ENCODE measurements at regions not wholly inside any gene's neighbourhood (a gene's known extent, or its start where the extent isn't known, plus 50 kb on each side); places are given as distances from the start of the nearest gene placed in this dataset.
"Not testable (repeated sequence)": the region's sequence is repeated elsewhere in the genome, so short reads cannot be mapped to it uniquely, and the experiment has no call there.

DNA sequence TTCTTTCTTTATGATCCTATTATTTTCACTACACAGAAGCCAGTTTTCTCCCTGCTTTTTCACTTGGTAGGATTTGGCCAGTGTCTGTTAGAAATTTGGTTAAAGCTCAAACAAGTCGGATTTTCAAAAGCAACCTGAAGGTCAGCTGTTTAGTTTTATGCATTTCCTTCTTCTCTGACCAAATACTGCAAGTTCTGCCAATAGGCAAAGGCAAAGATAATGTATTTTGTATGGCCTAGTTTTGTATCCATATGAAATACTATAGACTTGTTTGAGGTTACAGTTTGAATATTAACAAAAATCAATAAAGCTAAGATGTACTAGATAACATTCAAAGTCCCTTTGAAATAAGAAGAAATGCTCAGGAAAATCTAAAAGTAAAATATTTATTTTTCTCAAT is 439.4 kb downstream of the TRIML1 start:
- DNase-seq = no peak

DNA sequence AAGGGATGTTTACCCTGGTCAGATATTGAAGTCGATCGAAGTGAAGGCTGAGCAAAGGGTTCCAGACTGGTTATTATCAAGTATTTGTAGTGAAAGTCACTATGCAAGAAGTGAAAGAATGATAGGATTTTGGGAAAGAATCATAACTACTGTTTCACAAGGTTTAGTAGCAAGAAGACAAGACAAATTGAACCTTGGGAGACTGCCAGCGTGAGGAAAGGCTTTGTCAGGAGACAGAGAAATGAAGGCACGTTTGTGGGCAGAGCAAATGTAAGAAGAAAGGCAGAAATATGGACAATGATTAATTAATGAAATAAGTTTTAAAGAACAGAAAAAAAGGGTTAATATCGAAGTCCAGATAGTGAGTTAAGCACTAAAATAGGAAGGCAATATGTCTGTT is 456.8 kb downstream of the TRIML1 start:
- no peak for DNase-seq

DNA sequence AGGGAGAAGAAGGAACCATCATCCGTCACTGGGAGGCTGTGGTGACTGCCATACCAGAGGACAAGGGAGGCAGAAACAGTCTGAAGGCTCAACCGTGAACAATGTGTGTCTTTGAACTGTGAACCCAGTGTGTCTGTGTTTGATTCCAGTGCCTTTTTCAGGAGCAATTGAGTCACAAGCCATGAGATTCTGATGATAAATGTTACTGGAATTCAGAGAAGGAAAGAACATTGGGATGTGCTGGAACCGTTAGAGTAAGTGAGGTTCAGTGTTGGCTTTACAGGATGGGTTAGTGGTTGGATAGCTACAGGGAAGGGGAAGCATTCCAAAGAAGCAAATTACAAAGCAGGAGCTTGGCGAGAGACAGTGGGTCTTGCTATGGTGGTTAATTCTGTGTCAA is 464.4 kb downstream of the TRIML1 start:
- no peak for DNase-seq

DNA sequence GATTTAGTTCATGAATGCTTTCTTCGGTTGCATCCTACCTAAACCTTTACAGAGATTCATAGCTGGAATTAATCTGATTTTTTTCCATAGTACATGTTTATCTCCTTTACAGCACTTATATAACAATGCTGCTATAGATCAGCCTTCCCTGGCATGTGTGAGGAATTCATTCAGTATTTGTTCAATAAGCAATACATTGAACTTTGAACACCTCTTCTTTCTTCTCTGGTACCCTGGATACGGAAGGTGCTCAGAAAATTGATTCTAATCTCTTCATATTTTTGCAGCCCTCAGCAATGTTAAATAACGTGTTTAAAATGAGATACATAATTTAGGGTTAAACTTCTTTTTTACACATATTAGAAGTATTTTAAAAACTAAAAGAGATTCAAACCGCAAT is 467.4 kb downstream of the TRIML1 start:
- no peak for DNase-seq

- DNase-seq = no peak
Observed at GRCh38 chr4:188611143-188611542, 471.9 kb downstream of the TRIML1 start.

GRCh38 chr4:188612659-188613058 is 473.4 kb downstream of the TRIML1 start:
- DNase-seq = no peak

DNA sequence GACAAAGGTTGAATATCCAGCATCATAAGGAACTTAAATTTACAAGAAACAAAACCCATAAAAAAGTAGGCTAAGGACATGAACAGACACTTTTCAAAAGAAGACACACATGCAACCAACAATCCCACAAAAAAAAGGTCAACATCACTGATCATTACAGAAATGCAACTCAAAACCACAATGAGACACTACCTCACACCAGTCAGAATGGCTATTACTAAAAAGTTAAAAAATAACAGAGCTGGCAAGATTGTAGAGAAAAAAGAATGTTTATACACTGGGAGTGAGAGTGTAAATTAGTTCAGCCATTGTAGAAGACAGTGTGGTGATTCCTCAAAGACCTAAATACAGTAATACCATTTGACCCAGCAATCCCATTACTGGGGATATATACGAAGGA is 474.7 kb downstream of the TRIML1 start:
- no peak for DNase-seq

DNA sequence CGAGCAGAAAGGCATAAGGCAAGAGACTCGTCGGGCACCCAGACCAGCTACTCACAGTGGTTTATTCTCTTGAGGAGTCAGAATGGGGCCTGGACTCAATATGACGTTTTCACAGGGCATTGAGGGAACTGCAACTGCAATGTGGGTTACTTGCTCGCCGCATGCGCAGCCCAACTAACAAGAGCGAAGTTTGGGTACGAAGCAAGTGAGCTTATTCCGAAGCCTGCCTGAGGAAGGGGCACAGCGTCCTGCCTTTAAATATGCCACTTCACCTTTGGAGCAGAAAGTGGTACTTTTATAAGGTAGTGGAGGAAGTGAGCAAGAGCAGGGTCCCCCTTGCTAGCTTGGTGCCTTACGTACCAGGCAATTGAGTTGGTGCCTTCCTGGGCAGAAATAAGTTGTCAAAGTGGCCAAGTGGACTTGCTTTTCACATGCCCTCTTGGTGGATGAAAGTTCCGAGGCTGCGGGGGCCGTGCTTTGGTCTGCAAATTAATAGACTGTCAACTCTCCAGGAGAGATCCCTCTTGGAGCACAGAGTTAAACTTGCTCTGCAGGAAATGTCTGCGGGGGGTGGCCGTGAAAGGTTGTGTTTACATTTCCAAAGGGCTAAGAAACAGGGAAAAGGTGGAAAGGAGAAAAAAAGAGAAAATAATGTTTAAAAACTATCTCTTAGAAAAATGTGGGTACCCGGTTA is 480.4 kb downstream of the TRIML1 start:
- no peak for DNase-seq

- DNase-seq = no peak
Observed at GRCh38 chr4:188620608-188621007, 481.4 kb downstream of the TRIML1 start.

DNA sequence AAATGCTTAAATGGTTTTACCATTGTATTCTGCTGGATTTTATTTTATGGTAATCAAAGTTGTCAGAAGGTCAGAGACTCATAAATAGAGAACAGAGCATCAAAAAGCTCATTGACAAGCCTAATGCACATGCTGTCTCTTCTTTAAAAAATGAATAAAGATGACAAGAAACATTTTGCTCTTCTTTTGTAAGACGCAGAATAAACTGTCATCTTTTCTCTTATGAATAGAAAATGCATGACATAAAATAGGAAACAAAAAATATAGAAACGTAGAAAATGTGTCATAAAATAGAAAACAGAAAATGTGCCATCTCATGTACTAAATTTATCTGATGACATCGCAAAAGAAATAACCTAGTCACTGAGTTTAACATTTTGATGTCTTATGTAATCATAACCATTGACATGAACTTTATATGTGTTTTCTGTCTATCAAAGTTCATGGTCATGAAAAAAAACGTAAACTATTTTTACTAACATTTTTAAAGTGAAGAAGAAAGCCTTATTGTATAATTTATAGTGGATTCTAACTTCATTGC is 484.1 kb downstream of the TRIML1 start:
- no peak for DNase-seq

- no peak for DNase-seq
Observed at GRCh38 chr4:188624370-188624769, 485.1 kb downstream of the TRIML1 start.

DNA sequence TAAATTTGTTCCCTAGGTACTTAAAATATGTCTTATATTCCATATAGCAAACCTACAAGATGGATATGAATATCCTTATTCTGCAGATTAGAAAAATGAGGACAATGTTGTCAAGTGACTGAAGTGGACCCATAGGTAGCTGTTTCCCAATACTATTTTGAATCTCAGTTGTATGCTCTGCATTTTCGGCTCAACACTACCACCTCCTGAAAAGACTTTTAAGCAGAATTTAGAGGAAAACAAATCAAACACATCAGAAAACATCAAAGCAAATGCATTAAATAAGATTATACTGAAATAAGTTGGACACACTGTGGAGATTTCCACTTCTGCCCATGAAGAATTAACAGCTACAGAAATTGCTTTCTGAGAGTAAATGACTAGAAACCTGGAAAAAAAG is 488.7 kb downstream of the TRIML1 start:
- DNase-seq = no peak

DNA sequence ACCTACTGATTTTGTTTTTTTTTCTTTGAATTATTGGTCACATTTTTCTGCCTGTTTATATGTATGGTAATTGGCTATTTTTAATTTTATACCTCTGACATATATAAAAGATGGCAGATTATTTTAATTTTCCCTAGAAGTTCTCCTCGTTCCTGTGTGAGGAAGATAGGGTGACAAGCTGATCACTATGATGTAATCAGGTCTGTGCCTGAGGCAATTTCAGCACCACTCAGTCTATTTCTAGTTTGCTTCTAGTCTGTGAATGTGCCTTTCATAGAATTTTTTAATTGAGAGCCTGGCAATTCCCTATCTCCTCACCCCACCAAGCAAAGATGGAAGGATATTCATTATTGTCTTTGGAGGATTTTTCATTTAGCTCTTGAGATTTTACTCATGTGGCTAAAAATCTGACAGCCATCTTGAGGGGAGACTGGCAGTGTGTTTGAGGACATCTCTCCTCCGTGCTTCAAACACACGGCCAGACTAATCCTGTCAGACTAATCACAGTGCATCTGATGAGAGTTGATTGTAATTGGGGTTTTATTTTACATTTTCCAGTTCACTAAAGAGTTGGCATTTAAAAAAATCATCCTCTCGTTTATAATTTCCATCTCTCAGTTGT is 500.3 kb downstream of the TRIML1 start:
- no peak for DNase-seq

DNA sequence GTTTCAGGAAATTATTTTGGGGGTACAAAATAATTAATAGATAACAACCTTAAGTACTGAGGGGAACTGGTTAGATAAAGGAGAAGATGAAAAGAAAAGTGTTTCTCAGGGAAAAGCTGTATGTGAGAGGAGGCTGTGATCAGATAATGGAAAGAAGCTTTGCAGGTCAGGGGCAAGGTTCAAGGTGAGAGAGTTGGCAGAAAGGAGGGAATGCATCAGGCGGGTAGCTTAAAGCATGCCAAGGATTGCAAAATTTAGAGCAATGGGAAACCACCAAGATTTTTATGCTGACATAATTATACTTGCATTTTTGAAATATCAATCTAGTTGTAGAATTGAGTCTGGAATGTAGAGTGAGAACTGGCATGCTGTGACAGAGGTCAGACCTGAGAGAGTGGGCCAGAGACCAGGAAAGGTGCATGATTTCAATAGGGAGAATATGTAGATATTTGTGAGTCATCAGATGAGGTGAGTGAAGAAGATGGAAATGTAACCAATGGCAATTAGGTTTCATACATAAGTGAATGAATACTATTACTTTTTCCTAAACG is 508.7 kb downstream of the TRIML1 start:
- DNase-seq = no peak

GRCh38 chr4:188649635-188650034 is 510.4 kb downstream of the TRIML1 start:
- no peak for DNase-seq

- no peak for DNase-seq
Observed at GRCh38 chr4:188650516-188650915, 511.3 kb downstream of the TRIML1 start.

- DNase-seq = no peak
Observed at GRCh38 chr4:188657365-188657764, 518.1 kb downstream of the TRIML1 start.

GRCh38 chr4:188658958-188659522 is 519.8 kb downstream of the TRIML1 start:
- no peak for DNase-seq

- DNase-seq = no peak
Observed at GRCh38 chr4:188660796-188661195, 521.6 kb downstream of the TRIML1 start.

DNA sequence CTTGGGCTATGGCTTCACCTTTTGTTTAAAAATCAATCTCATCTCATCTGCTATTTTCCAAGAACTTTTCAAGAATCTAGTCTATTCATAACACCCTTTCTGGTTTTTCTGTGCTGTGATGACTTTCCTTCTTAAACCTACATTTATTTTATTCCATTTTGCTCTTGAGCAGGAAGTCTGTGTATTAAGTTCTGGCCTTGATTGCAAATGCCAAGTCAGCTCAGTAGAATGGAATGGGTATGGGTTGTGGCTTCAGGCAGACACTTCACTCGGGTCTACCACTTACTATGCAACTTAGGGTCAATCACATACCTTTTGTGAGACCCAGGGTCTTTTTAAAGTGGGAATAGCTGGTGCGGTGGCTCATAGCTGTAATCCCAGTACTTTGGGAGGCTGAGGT is 522.3 kb downstream of the TRIML1 start:
- no peak for DNase-seq

DNA sequence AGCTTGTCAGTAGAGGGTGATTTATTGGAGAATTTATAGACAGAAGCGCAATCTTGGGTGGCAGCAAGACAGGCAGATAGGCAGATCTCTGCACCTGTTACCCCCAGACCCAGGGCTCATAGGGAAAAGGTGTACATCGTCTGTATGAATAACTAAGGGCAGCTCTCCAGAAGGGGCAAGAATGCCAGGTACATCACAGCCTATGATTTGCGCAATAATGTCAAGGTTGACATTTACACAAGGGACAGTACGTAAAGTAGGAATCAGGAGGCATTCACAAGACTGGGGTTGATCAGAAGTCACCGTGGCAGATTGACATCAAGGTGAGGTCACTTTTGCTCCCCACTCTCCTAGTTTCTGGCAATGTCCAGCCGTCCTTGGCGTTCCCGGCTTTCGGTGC is 524.1 kb downstream of the TRIML1 start:
- no peak for DNase-seq

- DNase-seq = no peak
Observed at GRCh38 chr4:188665491-188666457, 526.5 kb downstream of the TRIML1 start.

GRCh38 chr4:188678691-188679090 is 539.5 kb downstream of the TRIML1 start:
- DNase-seq = not testable (repeated sequence)
